H9 (cell line): ENCODE measurements at regions not wholly inside any gene's neighbourhood (a gene's known extent, or its start where the extent isn't known, plus 50 kb on each side); places are given as distances from the start of the nearest gene placed in this dataset.

Experiments
- DNase-seq: peaks from one replicate; pipeline ENCODE4 v3.0.0-alpha.2; 2017
- H2AFZ ChIP-seq: one replicate; pipeline ENCODE4 v1.6.1; 2013; ENCODE audit warnings: mild to moderate bottlenecking, low read length, control low read depth, moderate library complexity
- H2AK5ac ChIP-seq: 2 replicates; pipeline ENCODE4 v1.6.1; 2013; ENCODE audit warnings: low read length, control low read depth, mixed read lengths; ENCODE audit not compliant: insufficient read length
- H2BK120ac ChIP-seq: one replicate; pipeline ENCODE4 v1.6.1; 2013; ENCODE audit warnings: low read depth, mild to moderate bottlenecking, low read length, control low read depth, inconsistent platforms; ENCODE audit not compliant: poor library complexity, severe bottlenecking
- H2BK12ac ChIP-seq: 2 replicates; pipeline ENCODE4 v1.6.1; 2013; ENCODE audit warnings: low read length, control low read depth, mixed read lengths, low read depth; ENCODE audit not compliant: insufficient read length
- H2BK15ac ChIP-seq: 2 replicates; pipeline ENCODE4 v1.6.1; 2013; ENCODE audit warnings: low read depth, low read length, control low read depth
- H2BK20ac ChIP-seq: one replicate; pipeline ENCODE4 v1.6.1; 2013; ENCODE audit warnings: low read depth, mild to moderate bottlenecking, low read length, control low read depth, inconsistent platforms; ENCODE audit not compliant: poor library complexity, severe bottlenecking
- H2BK5ac ChIP-seq: 2 replicates; pipeline ENCODE4 v1.6.1; 2013; ENCODE audit warnings: low read length, control low read depth, mixed read lengths; ENCODE audit not compliant: insufficient read length
- H3K14ac ChIP-seq: 2 replicates; pipeline ENCODE4 v1.6.1; 2013; ENCODE audit warnings: low read length, control low read depth; ENCODE audit not compliant: insufficient read depth
- H3K18ac ChIP-seq: 2 replicates; pipeline ENCODE4 v1.6.1; 2013; ENCODE audit warnings: low read depth, mild to moderate bottlenecking, mixed read lengths, low read length, control low read depth; ENCODE audit not compliant: insufficient read length
- H3K23ac ChIP-seq: 2 replicates; pipeline ENCODE4 v1.6.1; 2013; ENCODE audit warnings: low read length, control low read depth, mixed read lengths, low read depth; ENCODE audit not compliant: insufficient read length
- H3K23me2 ChIP-seq: 2 replicates; pipeline ENCODE4 v1.6.1; 2013; ENCODE audit warnings: low read depth, mild to moderate bottlenecking, mixed read lengths, low read length, control low read depth; ENCODE audit not compliant: insufficient read length, poor library complexity, severe bottlenecking
- H3K27ac ChIP-seq: 2 replicates; pipeline ENCODE4 v1.5.1; 2013; ENCODE audit warnings: low read length, control low read depth, mixed read lengths, low read depth; ENCODE audit not compliant: insufficient read length
- H3K27me3 ChIP-seq: 2 replicates; pipeline ENCODE4 v1.6.1; 2013; ENCODE audit warnings: low read length, control low read depth, inconsistent platforms; ENCODE audit not compliant: insufficient read depth
- H3K4ac ChIP-seq: 2 replicates; pipeline ENCODE4 v1.6.1; 2013; ENCODE audit warnings: low read depth, mild to moderate bottlenecking, control low read depth, inconsistent platforms, low read length, moderate library complexity
- H3K4me1 ChIP-seq: 2 replicates; pipeline ENCODE4 v1.6.1; 2013; ENCODE audit warnings: low read length, control low read depth, inconsistent platforms; ENCODE audit not compliant: insufficient read depth
- H3K4me2 ChIP-seq: 2 replicates; pipeline ENCODE4 v1.6.1; 2013; ENCODE audit warnings: low read length, control low read depth, mixed read lengths; ENCODE audit not compliant: insufficient read length, insufficient read depth
- H3K56ac ChIP-seq: 2 replicates; pipeline ENCODE4 v1.6.1; 2013; ENCODE audit warnings: low read depth, mild to moderate bottlenecking, mixed read lengths, low read length, control low read depth; ENCODE audit not compliant: insufficient read length
- H3K79me1 ChIP-seq: 2 replicates; pipeline ENCODE4 v1.6.1; 2013; ENCODE audit warnings: low read depth, mild to moderate bottlenecking, moderate library complexity, low read length, control low read depth, inconsistent platforms; ENCODE audit not compliant: insufficient read depth, poor library complexity, severe bottlenecking
- H3K79me2 ChIP-seq: 2 replicates; pipeline ENCODE4 v1.6.1; 2013; ENCODE audit warnings: low read length, control low read depth, inconsistent platforms; ENCODE audit not compliant: insufficient read depth
- H3K9ac ChIP-seq: 2 replicates; pipeline ENCODE4 v1.6.1; 2013; ENCODE audit warnings: low read length, control low read depth, mixed read lengths; ENCODE audit not compliant: insufficient read length; ENCODE audit errors: extremely low read depth
- H3K9me3 ChIP-seq: one replicate; pipeline ENCODE4 v1.6.1; 2013; ENCODE audit warnings: low read depth, low read length, inconsistent platforms; ENCODE audit not compliant: control insufficient read depth
- H3T11ph ChIP-seq: one replicate; pipeline ENCODE4 v1.6.1; 2013; ENCODE audit warnings: mild to moderate bottlenecking, low read length, control low read depth, inconsistent platforms
- H4K20me1 ChIP-seq: one replicate; pipeline ENCODE4 v1.6.1; 2013; ENCODE audit not compliant: control insufficient read depth, insufficient read length, insufficient read depth
- H4K5ac ChIP-seq: 2 replicates; pipeline ENCODE4 v1.6.1; 2013; ENCODE audit warnings: low read depth, mild to moderate bottlenecking, mixed read lengths, low read length, control low read depth; ENCODE audit not compliant: insufficient read length
- H4K8ac ChIP-seq: replicated peaks from 2 replicates; pipeline ENCODE4 v1.6.1; 2013; ENCODE audit warnings: low read length, control low read depth, mixed read lengths, low read depth; ENCODE audit not compliant: insufficient read length
- H4K91ac ChIP-seq: 2 replicates; pipeline ENCODE4 v1.6.1; 2013; ENCODE audit warnings: low read depth, mild to moderate bottlenecking, moderate library complexity, mixed read lengths, low read length, control low read depth; ENCODE audit not compliant: insufficient read length
- H3K27ac Mint-ChIP-seq, 3 experiments: 2 replicates in 2 of 3; 3 replicates in 1 of 3; pipeline ENCODE4 v1.8.0; 2020 to 2021; ENCODE audit warnings: mixed read lengths in 3 of 3, mild to moderate bottlenecking in 1 of 3, moderate library complexity in 1 of 3
- H3K27me3 Mint-ChIP-seq: 2 replicates; pipeline ENCODE4 v1.8.0; 2021; ENCODE audit warnings: low read depth, mild to moderate bottlenecking, moderate library complexity, mixed read lengths
- H3K36me3 Mint-ChIP-seq, 3 experiments: 2 replicates in 2 of 3; 3 replicates in 1 of 3; pipeline ENCODE4 v1.8.0; 2020 to 2021; ENCODE audit warnings: low read depth in 3 of 3, mixed read lengths in 3 of 3; ENCODE audit not compliant: insufficient read depth in 1 of 3
- H3K4me1 Mint-ChIP-seq, 2 experiments: 2 replicates each; pipeline ENCODE4 v1.8.0; 2020; ENCODE audit warnings: mixed read lengths in 2 of 2
- H3K4me3 Mint-ChIP-seq, 2 experiments: 2 replicates in 1 of 2; 3 replicates in 1 of 2; pipeline ENCODE4 v1.8.0; 2020 to 2021; ENCODE audit warnings: mild to moderate bottlenecking in 2 of 2, mixed read lengths in 2 of 2, moderate library complexity in 1 of 2
- H3K9me3 Mint-ChIP-seq, 2 experiments: 2 replicates in 1 of 2; 3 replicates in 1 of 2; pipeline ENCODE4 v1.8.0; 2020; ENCODE audit warnings: mild to moderate bottlenecking in 2 of 2, mixed read lengths in 2 of 2, moderate library complexity in 1 of 2
- CTCF ChIP-seq: fragments of 200-600 bp; sonication (generic); conservative IDR thresholded peaks from 3 replicates; pipeline ENCODE4 v1.8.0; 2021; ENCODE audit warnings: antibody characterized with exemption, mild to moderate bottlenecking
- WGBS: extraction: QIAGEN DNeasy Blood & Tissue Kit; methylation state at CpG from one replicate; pipeline ENCODE4 v1.1.7; 2013; ENCODE audit warnings: missing lambda C conversion rate, low lambda C conversion rate, mixed read lengths; ENCODE audit not compliant: insufficient read length; ENCODE audit errors: extremely low coverage; 5-methylcytosine and 5-hydroxymethylcytosine counted together

- H2BK20ac ChIP-seq = no peak overlapping the region
- H3K27ac Mint-ChIP-seq = peak overlapping the region; percentile 0 to 25 (median 2); a peak in 3 of 7 replicates
- H3K23ac ChIP-seq = no peak overlapping the region
- no peak overlapping the region for H4K8ac ChIP-seq
- H3K27me3 Mint-ChIP-seq = peaks cover 56% of the 10 kb centered on the region
- no peak overlapping the region for H2BK15ac ChIP-seq
- H2BK120ac ChIP-seq = no peak overlapping the region
- no peak overlapping the region for H3K9ac ChIP-seq
- H3K79me2 ChIP-seq = no peaks in the 10 kb centered on the region
- H3K4me1 ChIP-seq = peaks cover 8% of the 10 kb centered on the region; the same call in 1 of the 2 replicates
- H3K4me3 Mint-ChIP-seq = no peak overlapping the region
- H3K79me1 ChIP-seq = no peaks in the 10 kb centered on the region
- H3K4ac ChIP-seq = no peak overlapping the region; the same call in 1 of the 2 replicates
- WGBS = no CpG with 5 or more reads among the region's 4 CpGs
- DNase-seq = peak; percentile 55
- H3K56ac ChIP-seq = no peak overlapping the region
- H2BK12ac ChIP-seq = no peak overlapping the region
- no peak overlapping the region for H4K91ac ChIP-seq
- peaks cover 28 to 34% of the 10 kb centered on the region in 2 experiments for H3K4me1 Mint-ChIP-seq
- 0 out of 2 replicates have a peak overlapping the region, but pooled peaks have one; percentile 22 for H3K14ac ChIP-seq
- peaks cover 0 to 16% (median 0%) of the 10 kb centered on the region in 3 experiments; a peak in 4 of 7 replicates for H3K36me3 Mint-ChIP-seq
- no peak overlapping the region for H2BK5ac ChIP-seq
- TF ChIP-seq CTCF = no peak
- no peak overlapping the region for H2AK5ac ChIP-seq
- no peak overlapping the region for H3K18ac ChIP-seq
- H3K9me3 ChIP-seq = no peaks in the 10 kb centered on the region
- H2AFZ ChIP-seq = no peak overlapping the region
- H3K27ac ChIP-seq = no peak overlapping the region
- H3K27me3 ChIP-seq = no peaks in the 10 kb centered on the region; the same call in 1 of the 2 replicates
- no peak overlapping the region for H3T11ph ChIP-seq
- no peak overlapping the region for H4K5ac ChIP-seq
- no peaks in the 10 kb centered on the region for H4K20me1 ChIP-seq
- peaks cover 8 to 10% of the 10 kb centered on the region in 2 experiments for H3K9me3 Mint-ChIP-seq
- H3K23me2 ChIP-seq = no peaks in the 10 kb centered on the region
- no peak overlapping the region for H3K4me2 ChIP-seq
Measured at GRCh38 chr1:18547460-18547859, 66.7 kb downstream of the KLHDC7A start.
